GM23338 (cell line): ENCODE measurements at regions not wholly inside any gene's neighbourhood (a gene's known extent, or its start where the extent isn't known, plus 50 kb on each side); places are given as distances from the start of the nearest gene placed in this dataset.

Experiments
- ATAC-seq: fragments of 200-7000 bp; cut with Tn5 transposase; 3 replicates; pipeline ENCODE4 v1.9.1; 2020
- DNase-seq: peaks from one replicate; pipeline ENCODE4 v3.0.0-alpha.2; 2015; ENCODE audit warnings: low spot score
- H2AFZ ChIP-seq: fragments of 200-600 bp; sonication (generic); 2 replicates; pipeline ENCODE4 v1.8.0; 2016; ENCODE audit warnings: antibody characterized with exemption, mild to moderate bottlenecking, moderate library complexity
- H3F3A ChIP-seq: fragments of 200-600 bp; sonication (generic); replicated peaks from 2 replicates; pipeline ENCODE4 v1.8.0; 2017; ENCODE audit warnings: antibody characterized with exemption, mixed run types, low read depth
- H3K27ac ChIP-seq: fragments of 200-600 bp; sonication (generic); 2 replicates; pipeline ENCODE4 v1.6.1; 2016; ENCODE audit warnings: low read depth
- H3K27me3 ChIP-seq: fragments of 200-600 bp; sonication (generic); 2 replicates; pipeline ENCODE4 v1.8.0; 2016; ENCODE audit warnings: mild to moderate bottlenecking, mixed run types, moderate library complexity; ENCODE audit not compliant: insufficient read depth
- H3K36me3 ChIP-seq: fragments of 200-600 bp; sonication (generic); 2 replicates; pipeline ENCODE4 v1.8.0; 2016; ENCODE audit warnings: mild to moderate bottlenecking; ENCODE audit not compliant: insufficient read depth
- H3K4me1 ChIP-seq: fragments of 200-600 bp; sonication (generic); 2 replicates; pipeline ENCODE4 v1.8.0; 2016; ENCODE audit warnings: mild to moderate bottlenecking, moderate library complexity; ENCODE audit not compliant: insufficient read depth
- H3K4me2 ChIP-seq: fragments of 200-600 bp; sonication (generic); 2 replicates; pipeline ENCODE4 v1.7.1; 2017; ENCODE audit warnings: mixed run types
- H3K4me3 ChIP-seq: fragments of 200-600 bp; sonication (generic); 2 replicates; pipeline ENCODE4 v1.6.1; 2016; ENCODE audit warnings: mixed run types
- H3K79me2 ChIP-seq: fragments of 200-600 bp; sonication (generic); replicated peaks from 2 replicates; pipeline ENCODE4 v1.8.0; 2017; ENCODE audit warnings: mild to moderate bottlenecking; ENCODE audit not compliant: insufficient read depth
- H3K9me2 ChIP-seq: fragments of 200-600 bp; sonication (generic); 2 replicates; pipeline ENCODE4 v1.8.0; 2017; ENCODE audit not compliant: insufficient read depth
- H4K20me1 ChIP-seq: fragments of 200-600 bp; sonication (generic); replicated peaks from 2 replicates; pipeline ENCODE4 v1.8.0; 2017; ENCODE audit warnings: mild to moderate bottlenecking; ENCODE audit not compliant: insufficient read depth
- H3K27ac Mint-ChIP-seq: 2 replicates; pipeline ENCODE4 v1.8.0; 2020; ENCODE audit warnings: inconsistent platforms, mild to moderate bottlenecking, moderate library complexity, mixed read lengths
- H3K27me3 Mint-ChIP-seq: 3 replicates; pipeline ENCODE4 v1.8.0; 2022; ENCODE audit warnings: low read depth, mild to moderate bottlenecking, moderate library complexity, mixed read lengths, inconsistent platforms; ENCODE audit not compliant: insufficient read depth, poor library complexity
- H3K36me3 Mint-ChIP-seq: 3 replicates; pipeline ENCODE4 v1.8.0; 2021; ENCODE audit warnings: low read depth, mild to moderate bottlenecking, inconsistent platforms, moderate library complexity, mixed read lengths
- H3K4me1 Mint-ChIP-seq: 3 replicates; pipeline ENCODE4 v1.8.0; 2020; ENCODE audit warnings: mild to moderate bottlenecking, inconsistent platforms, mixed read lengths
- H3K4me3 Mint-ChIP-seq: 3 replicates; pipeline ENCODE4 v1.8.0; 2021; ENCODE audit warnings: moderate library complexity, mild to moderate bottlenecking, inconsistent platforms, mixed read lengths
- H3K9me3 Mint-ChIP-seq: 3 replicates; pipeline ENCODE4 v1.8.0; 2020; ENCODE audit warnings: moderate library complexity, mild to moderate bottlenecking, inconsistent platforms, mixed read lengths
- CREB1 ChIP-seq: fragments of 250-450 bp; sonication (Bioruptor Pico); IDR thresholded peaks from 2 replicates; pipeline ENCODE4 v1.5.0; 2020; ENCODE audit warnings: low read depth, mild to moderate bottlenecking, moderate library complexity
- EZH2 ChIP-seq: fragments of 200-600 bp; sonication (generic); IDR thresholded peaks from one replicate; pipeline ENCODE4 v1.8.0; 2017; ENCODE audit warnings: antibody characterized with exemption, mild to moderate bottlenecking, low read depth; ENCODE audit not compliant: unreplicated experiment
- EZH2phosphoT487 ChIP-seq: fragments of 200-600 bp; sonication (generic); IDR thresholded peaks from one replicate; pipeline ENCODE4 v1.8.1; 2018; ENCODE audit warnings: antibody characterized with exemption; ENCODE audit not compliant: unreplicated experiment
- JUNB ChIP-seq: IDR thresholded peaks from one replicate; pipeline ENCODE4 v1.6.1; 2016; ENCODE audit warnings: antibody characterized with exemption; ENCODE audit not compliant: unreplicated experiment
- NANOG ChIP-seq: IDR thresholded peaks from 2 replicates; pipeline ENCODE4 v1.6.1; 2016; ENCODE audit warnings: antibody characterized with exemption, borderline replicate concordance
- POLR2AphosphoS5 ChIP-seq: IDR thresholded peaks from 2 replicates; pipeline ENCODE4 v1.6.1; 2016; ENCODE audit warnings: antibody characterized with exemption, low read depth
- REST ChIP-seq: IDR thresholded peaks from one replicate; pipeline ENCODE4 v1.6.1; 2018; ENCODE audit warnings: antibody characterized with exemption; ENCODE audit not compliant: unreplicated experiment
- ZNF114 ChIP-seq: fragments of 250-450 bp; sonication (Bioruptor Pico); IDR thresholded peaks from 2 replicates; pipeline ENCODE4 v1.5.0; 2020; ENCODE audit warnings: mild to moderate bottlenecking, moderate library complexity
- ZNF331 ChIP-seq: fragments of 250-450 bp; sonication (Bioruptor Pico); IDR thresholded peaks from 2 replicates; pipeline ENCODE4 v1.5.0; 2020; ENCODE audit warnings: low read depth, mild to moderate bottlenecking, moderate library complexity
- TF ChIP-seq, protein P1 (sequence below), 2 experiments: fragments of 200-600 bp in 1 of 2; sonication (generic) in 1 of 2; conservative IDR thresholded peaks; 2 replicates each; pipeline versions ENCODE4 v1.5.1 to v1.6.1; 2016 to 2017; ENCODE audit warnings: antibody characterized with exemption in 2 of 2, low read depth in 2 of 2, mild to moderate bottlenecking in 2 of 2, moderate library complexity in 1 of 2
- TF ChIP-seq, protein P2 (sequence below): fragments of 250-450 bp; sonication (Bioruptor Pico); IDR thresholded peaks from 2 replicates; pipeline ENCODE4 v1.5.0; 2020; ENCODE audit warnings: mild to moderate bottlenecking, moderate library complexity

- ATAC-seq (no peak), DNase-seq (no peak)
- H3K27ac ChIP-seq, result no peak overlapping the region
- H3K4me3 ChIP-seq, result no peak overlapping the region
- H3K27me3 Mint-ChIP-seq, result no peaks in the 10 kb centered on the region
- H3K27me3 ChIP-seq, result no peaks in the 10 kb centered on the region
- peaks cover 9% of the 10 kb centered on the region for H3K4me1 Mint-ChIP-seq
- no peaks in the 10 kb centered on the region for H3K79me2 ChIP-seq
- no peak overlapping the region for H3K27ac Mint-ChIP-seq
- peak overlapping the region; percentile 60; the same call in 1 of the 2 replicates for H3K4me2 ChIP-seq
- peak overlapping the region; percentile 57; the same call in 1 of the 2 replicates for H2AFZ ChIP-seq
- H3K4me1 ChIP-seq, result peaks cover 9% of the 10 kb centered on the region
- no peaks in the 10 kb centered on the region; the same call in 2 of the 3 replicates for H3K36me3 Mint-ChIP-seq
- H3K4me3 Mint-ChIP-seq, result no peak overlapping the region
- TF ChIP-seq, protein P1, sequence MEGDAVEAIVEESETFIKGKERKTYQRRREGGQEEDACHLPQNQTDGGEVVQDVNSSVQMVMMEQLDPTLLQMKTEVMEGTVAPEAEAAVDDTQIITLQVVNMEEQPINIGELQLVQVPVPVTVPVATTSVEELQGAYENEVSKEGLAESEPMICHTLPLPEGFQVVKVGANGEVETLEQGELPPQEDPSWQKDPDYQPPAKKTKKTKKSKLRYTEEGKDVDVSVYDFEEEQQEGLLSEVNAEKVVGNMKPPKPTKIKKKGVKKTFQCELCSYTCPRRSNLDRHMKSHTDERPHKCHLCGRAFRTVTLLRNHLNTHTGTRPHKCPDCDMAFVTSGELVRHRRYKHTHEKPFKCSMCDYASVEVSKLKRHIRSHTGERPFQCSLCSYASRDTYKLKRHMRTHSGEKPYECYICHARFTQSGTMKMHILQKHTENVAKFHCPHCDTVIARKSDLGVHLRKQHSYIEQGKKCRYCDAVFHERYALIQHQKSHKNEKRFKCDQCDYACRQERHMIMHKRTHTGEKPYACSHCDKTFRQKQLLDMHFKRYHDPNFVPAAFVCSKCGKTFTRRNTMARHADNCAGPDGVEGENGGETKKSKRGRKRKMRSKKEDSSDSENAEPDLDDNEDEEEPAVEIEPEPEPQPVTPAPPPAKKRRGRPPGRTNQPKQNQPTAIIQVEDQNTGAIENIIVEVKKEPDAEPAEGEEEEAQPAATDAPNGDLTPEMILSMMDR (conservative IDR thresholded peaks at IDR 0.05; ENCODE audit: low read depth in 2 of 2), result no peak
- TF ChIP-seq REST (no peak), NANOG (no peak), ZNF331 (no peak), POLR2AphosphoS5 (no peak), EZH2phosphoT487 (no peak), JUNB (no peak), ZNF114 (no peak), EZH2 (no peak), CREB1 (CRISPR knock-in tag) (no peak)
- TF ChIP-seq, protein P2, sequence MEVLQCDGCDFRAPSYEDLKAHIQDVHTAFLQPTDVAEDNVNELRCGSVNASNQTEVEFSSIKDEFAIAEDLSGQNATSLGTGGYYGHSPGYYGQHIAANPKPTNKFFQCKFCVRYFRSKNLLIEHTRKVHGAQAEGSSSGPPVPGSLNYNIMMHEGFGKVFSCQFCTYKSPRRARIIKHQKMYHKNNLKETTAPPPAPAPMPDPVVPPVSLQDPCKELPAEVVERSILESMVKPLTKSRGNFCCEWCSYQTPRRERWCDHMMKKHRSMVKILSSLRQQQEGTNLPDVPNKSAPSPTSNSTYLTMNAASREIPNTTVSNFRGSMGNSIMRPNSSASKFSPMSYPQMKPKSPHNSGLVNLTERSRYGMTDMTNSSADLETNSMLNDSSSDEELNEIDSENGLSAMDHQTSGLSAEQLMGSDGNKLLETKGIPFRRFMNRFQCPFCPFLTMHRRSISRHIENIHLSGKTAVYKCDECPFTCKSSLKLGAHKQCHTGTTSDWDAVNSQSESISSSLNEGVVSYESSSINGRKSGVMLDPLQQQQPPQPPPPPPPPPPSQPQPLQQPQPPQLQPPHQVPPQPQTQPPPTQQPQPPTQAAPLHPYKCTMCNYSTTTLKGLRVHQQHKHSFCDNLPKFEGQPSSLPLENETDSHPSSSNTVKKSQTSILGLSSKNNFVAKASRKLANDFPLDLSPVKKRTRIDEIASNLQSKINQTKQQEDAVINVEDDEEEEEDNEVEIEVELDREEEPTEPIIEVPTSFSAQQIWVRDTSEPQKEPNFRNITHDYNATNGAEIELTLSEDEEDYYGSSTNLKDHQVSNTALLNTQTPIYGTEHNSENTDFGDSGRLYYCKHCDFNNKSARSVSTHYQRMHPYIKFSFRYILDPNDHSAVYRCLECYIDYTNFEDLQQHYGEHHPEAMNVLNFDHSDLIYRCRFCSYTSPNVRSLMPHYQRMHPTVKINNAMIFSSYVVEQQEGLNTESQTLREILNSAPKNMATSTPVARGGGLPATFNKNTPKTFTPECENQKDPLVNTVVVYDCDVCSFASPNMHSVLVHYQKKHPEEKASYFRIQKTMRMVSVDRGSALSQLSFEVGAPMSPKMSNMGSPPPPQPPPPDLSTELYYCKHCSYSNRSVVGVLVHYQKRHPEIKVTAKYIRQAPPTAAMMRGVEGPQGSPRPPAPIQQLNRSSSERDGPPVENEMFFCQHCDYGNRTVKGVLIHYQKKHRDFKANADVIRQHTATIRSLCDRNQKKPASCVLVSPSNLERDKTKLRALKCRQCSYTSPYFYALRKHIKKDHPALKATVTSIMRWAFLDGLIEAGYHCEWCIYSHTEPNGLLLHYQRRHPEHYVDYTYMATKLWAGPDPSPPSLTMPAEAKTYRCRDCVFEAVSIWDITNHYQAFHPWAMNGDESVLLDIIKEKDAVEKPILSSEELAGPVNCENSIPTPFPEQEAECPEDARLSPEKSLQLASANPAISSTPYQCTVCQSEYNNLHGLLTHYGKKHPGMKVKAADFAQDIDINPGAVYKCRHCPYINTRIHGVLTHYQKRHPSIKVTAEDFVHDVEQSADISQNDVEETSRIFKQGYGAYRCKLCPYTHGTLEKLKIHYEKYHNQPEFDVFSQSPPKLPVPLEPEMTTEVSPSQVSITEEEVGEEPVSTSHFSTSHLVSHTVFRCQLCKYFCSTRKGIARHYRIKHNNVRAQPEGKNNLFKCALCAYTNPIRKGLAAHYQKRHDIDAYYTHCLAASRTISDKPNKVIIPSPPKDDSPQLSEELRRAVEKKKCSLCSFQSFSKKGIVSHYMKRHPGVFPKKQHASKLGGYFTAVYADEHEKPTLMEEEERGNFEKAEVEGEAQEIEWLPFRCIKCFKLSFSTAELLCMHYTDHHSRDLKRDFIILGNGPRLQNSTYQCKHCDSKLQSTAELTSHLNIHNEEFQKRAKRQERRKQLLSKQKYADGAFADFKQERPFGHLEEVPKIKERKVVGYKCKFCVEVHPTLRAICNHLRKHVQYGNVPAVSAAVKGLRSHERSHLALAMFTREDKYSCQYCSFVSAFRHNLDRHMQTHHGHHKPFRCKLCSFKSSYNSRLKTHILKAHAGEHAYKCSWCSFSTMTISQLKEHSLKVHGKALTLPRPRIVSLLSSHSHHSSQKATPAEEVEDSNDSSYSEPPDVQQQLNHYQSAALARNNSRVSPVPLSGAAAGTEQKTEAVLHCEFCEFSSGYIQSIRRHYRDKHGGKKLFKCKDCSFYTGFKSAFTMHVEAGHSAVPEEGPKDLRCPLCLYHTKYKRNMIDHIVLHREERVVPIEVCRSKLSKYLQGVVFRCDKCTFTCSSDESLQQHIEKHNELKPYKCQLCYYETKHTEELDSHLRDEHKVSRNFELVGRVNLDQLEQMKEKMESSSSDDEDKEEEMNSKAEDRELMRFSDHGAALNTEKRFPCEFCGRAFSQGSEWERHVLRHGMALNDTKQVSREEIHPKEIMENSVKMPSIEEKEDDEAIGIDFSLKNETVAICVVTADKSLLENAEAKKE, result no peak
- H4K20me1 ChIP-seq, result no peaks in the 10 kb centered on the region
- no peaks in the 10 kb centered on the region for H3K9me3 Mint-ChIP-seq
- H3K36me3 ChIP-seq, result no peaks in the 10 kb centered on the region
- H3K9me2 ChIP-seq, result peaks cover 12% of the 10 kb centered on the region
- H3F3A ChIP-seq, result no peaks in the 10 kb centered on the region
Measured at GRCh38 chr2:67067656-67068055, 329.5 kb upstream of the ETAA1 start.
